Suprapubic skin (tissue), 4 donors: ENCODE measurements at regions not wholly inside any gene's neighbourhood (a gene's known extent, or its start where the extent isn't known, plus 50 kb on each side); places are given as distances from the start of the nearest gene placed in this dataset.

Experiments
- CTCF ChIP-seq, 2 donors: fragments of 200-600 bp in 1 of 2; fragments of 450-650 bp in 1 of 2; sonication (generic) in 1 of 2; IDR thresholded peaks; one replicate each; pipeline ENCODE4 v1.5.1; 2016 to 2019; ENCODE audit warnings: antibody characterized with exemption in 2 of 2, mild to moderate bottlenecking in 1 of 2, moderate library complexity in 1 of 2
- POLR2A ChIP-seq, 2 donors: fragments of 450-650 bp; IDR thresholded peaks; one replicate each; pipeline ENCODE4 v1.6.1; 2017; ENCODE audit warnings: antibody characterized with exemption in 2 of 2, mild to moderate bottlenecking in 2 of 2, moderate library complexity in 2 of 2
- POLR2AphosphoS5 ChIP-seq, 3 donors: sonication (generic); formaldehyde crosslinking; IDR thresholded peaks; one replicate each; pipeline ENCODE4 v1.6.1; 2017; ENCODE audit warnings: antibody characterized with exemption in 3 of 3

DNA sequence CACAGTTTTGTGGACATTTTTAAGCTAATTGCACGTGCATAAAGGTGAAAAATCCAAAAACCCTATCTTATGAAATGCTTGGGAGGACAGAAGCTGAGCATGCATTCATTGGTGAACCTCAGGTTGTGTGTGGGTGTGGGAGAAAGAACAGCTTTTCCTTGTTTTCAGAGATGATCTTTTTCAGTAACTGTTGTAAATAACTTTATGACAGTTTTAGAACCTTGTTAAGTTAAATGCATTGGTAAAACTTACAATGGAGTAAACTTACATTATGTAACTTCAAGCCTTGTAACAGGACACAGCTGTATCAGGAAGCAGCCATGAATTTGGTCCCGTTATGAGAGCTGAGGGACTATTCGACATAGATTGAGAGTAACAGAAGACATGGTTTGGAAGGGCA is 587.4 kb downstream of the GALC start:
- no peak for TF ChIP-seq CTCF (IDR thresholded peaks at IDR 0.05)
- no peak for TF ChIP-seq POLR2A (IDR thresholded peaks at IDR 0.05)
- TF ChIP-seq POLR2AphosphoS5 (IDR thresholded peaks at IDR 0.05) = no peak
